ENCODE measurements at regions not wholly inside any gene's neighbourhood (a gene's known extent, or its start where the extent isn't known, plus 50 kb on each side); places are given as distances from the start of the nearest gene placed in this dataset.

DNA sequence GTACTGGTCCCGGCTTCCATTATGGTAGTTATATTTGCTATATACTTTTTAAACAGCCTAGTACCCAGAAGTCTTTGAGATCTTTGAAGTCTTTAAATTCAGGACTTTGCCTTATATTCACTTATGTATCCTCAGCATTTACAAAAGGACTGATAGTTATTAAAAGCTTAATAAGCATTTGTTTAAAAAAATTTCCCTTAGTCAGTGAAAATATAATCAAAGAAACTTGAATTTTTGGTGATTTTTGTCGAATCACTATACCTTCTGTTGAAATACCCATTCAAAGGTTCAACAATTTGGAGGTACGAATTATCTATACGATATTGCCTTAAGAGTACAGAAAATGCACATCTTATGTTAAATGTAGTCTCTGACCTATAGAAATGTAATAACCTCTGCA is 721.4 kb downstream of the NSUN3 start:
- Mint-ChIP-seq H3K36me3 (ENCODE audit: low read depth) (no peaks in the 10 kb centered on the region), H3K4me3 (no peak overlapping the region), H3K27ac (no peak overlapping the region), H3K4me1 (ENCODE audit: low read depth) (no peaks in the 10 kb centered on the region), H3K9me3 (peaks cover 8% of the 10 kb centered on the region), H3K27me3 (no peaks in the 10 kb centered on the region)
- H3K27me3 ChIP-seq (ENCODE audit: control insufficient read depth in 1 of 2, insufficient read depth in 2 of 2, low read length in 2 of 2), result no peaks in the 10 kb centered on the region
- H3K4me3 ChIP-seq (ENCODE audit: low read length), result no peak overlapping the region
- intact Hi-C loops (cut with DNase I, micrococcal nuclease), result no loop called here
- ChIA-PET CTCF (no interaction called here), POLR2A (no interaction called here)
- H3K27ac ChIP-seq (ENCODE audit: low read depth in 1 of 2, low read length in 2 of 2), result no peak overlapping the region
- no peaks in the 10 kb centered on the region for H3K36me3 ChIP-seq (ENCODE audit: insufficient read depth, low read length)
- ATAC-seq (ENCODE audit: poor library complexity), result no peak
- TF ChIP-seq, protein P1, sequence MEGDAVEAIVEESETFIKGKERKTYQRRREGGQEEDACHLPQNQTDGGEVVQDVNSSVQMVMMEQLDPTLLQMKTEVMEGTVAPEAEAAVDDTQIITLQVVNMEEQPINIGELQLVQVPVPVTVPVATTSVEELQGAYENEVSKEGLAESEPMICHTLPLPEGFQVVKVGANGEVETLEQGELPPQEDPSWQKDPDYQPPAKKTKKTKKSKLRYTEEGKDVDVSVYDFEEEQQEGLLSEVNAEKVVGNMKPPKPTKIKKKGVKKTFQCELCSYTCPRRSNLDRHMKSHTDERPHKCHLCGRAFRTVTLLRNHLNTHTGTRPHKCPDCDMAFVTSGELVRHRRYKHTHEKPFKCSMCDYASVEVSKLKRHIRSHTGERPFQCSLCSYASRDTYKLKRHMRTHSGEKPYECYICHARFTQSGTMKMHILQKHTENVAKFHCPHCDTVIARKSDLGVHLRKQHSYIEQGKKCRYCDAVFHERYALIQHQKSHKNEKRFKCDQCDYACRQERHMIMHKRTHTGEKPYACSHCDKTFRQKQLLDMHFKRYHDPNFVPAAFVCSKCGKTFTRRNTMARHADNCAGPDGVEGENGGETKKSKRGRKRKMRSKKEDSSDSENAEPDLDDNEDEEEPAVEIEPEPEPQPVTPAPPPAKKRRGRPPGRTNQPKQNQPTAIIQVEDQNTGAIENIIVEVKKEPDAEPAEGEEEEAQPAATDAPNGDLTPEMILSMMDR (IDR thresholded peaks at IDR 0.05), result no peak
- no peak for DNase-seq
- H3K9me3 ChIP-seq (ENCODE audit: control insufficient read depth in 1 of 2, insufficient read depth in 1 of 2, low read length in 2 of 2), result no peaks in the 10 kb centered on the region
- H3K4me1 ChIP-seq (ENCODE audit: insufficient read depth, low read length), result no peaks in the 10 kb centered on the region

DNA sequence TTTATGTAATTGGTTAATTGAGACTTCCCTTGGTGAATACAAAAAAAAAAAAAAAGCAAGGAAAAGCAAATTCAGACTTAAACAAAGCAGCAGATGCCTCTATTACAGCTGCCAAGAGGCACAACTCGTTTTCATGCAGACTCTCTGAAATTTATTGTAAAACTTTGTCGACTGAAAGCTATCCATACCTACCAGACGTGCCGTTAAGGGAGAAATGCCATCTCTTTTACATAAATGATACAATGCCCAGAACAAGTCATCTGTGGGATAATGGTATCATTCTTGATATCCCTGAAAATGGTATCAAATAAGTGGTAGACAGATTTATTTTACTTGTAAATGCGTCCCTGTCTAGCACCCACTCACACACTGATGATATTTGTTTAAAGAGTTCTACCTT is 724.2 kb downstream of the NSUN3 start:
- POLR2A ChIA-PET, result no interaction called here
- H3K4me3 ChIP-seq (ENCODE audit: low read length), result no peak overlapping the region
- no peaks in the 10 kb centered on the region for H3K27me3 ChIP-seq (ENCODE audit: control insufficient read depth in 1 of 2, insufficient read depth in 2 of 2, low read length in 2 of 2)
- H3K36me3 ChIP-seq (ENCODE audit: insufficient read depth, low read length), result no peaks in the 10 kb centered on the region
- intact Hi-C loops (cut with DNase I, micrococcal nuclease), result no loop called here
- H3K27me3 Mint-ChIP-seq, result no peaks in the 10 kb centered on the region
- H3K9me3 ChIP-seq (ENCODE audit: control insufficient read depth in 1 of 2, insufficient read depth in 1 of 2, low read length in 2 of 2), result no peaks in the 10 kb centered on the region
- no peak overlapping the region for H3K4me3 Mint-ChIP-seq
- H3K4me1 ChIP-seq (ENCODE audit: insufficient read depth, low read length), result no peaks in the 10 kb centered on the region
- CTCF ChIA-PET, result interaction anchor here (0.6 kb wide), 1 partner anchor 45 kb away, joined by 5 read pairs; no protein-coding TSS in a partner anchor
- TF ChIP-seq, protein P1 (IDR thresholded peaks at IDR 0.05), result no peak
- H3K27ac Mint-ChIP-seq, result no peak overlapping the region
- H3K4me1 Mint-ChIP-seq (ENCODE audit: low read depth), result no peaks in the 10 kb centered on the region
- H3K27ac ChIP-seq (ENCODE audit: low read depth in 1 of 2, low read length in 2 of 2), result no peak overlapping the region
- DNase-seq (no peak), ATAC-seq (ENCODE audit: poor library complexity) (no peak)
- H3K9me3 Mint-ChIP-seq, result peaks cover 6% of the 10 kb centered on the region
- no peaks in the 10 kb centered on the region for H3K36me3 Mint-ChIP-seq (ENCODE audit: low read depth)

DNA sequence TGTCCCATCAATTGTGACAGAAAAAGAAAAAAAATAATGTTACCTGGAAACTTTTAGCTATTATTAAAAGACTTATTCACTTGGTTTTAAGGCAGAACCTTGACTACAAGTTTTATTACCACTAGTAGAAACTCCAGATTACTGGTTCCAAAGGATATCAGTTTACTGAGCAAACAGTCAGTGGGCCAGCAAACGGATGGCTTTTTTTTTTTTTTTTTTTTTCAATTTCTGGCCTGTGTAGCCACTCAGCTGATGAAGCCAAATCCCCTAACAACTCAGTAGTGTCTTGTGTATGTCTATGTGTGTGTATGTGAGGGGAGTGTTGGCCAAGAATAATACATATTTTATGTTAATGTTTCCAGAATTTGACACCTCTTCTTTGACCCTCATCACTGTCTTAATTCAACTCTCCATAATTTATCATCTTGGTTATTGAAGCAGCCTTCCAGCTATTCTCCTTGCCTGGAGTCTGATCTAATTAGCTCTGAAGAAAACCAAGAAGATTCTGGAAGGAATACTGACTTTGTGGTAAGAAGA is 724.9 kb downstream of the NSUN3 start:
- POLR2A ChIA-PET, result no interaction called here
- Mint-ChIP-seq H3K27me3 (no peaks in the 10 kb centered on the region), H3K4me3 (no peak overlapping the region), H3K9me3 (peaks cover 6% of the 10 kb centered on the region), H3K4me1 (ENCODE audit: low read depth) (no peaks in the 10 kb centered on the region), H3K27ac (no peak overlapping the region), H3K36me3 (ENCODE audit: low read depth) (no peaks in the 10 kb centered on the region)
- Histone ChIP-seq H3K4me1 (ENCODE audit: insufficient read depth, low read length) (no peaks in the 10 kb centered on the region), H3K9me3 (ENCODE audit: control insufficient read depth in 1 of 2, insufficient read depth in 1 of 2, low read length in 2 of 2) (no peaks in the 10 kb centered on the region), H3K4me3 (ENCODE audit: low read length) (no peak overlapping the region), H3K27ac (ENCODE audit: low read depth in 1 of 2, low read length in 2 of 2) (no peak overlapping the region), H3K27me3 (ENCODE audit: control insufficient read depth in 1 of 2, insufficient read depth in 2 of 2, low read length in 2 of 2) (no peaks in the 10 kb centered on the region), H3K36me3 (ENCODE audit: insufficient read depth, low read length) (no peaks in the 10 kb centered on the region)
- no peak for DNase-seq
- CTCF ChIA-PET, result interaction anchor here (0.6 kb wide), 1 partner anchor 46 kb away, joined by 5 read pairs; no protein-coding TSS in a partner anchor
- intact Hi-C loops (cut with DNase I, micrococcal nuclease), result no loop called here
- no peak for ATAC-seq (ENCODE audit: poor library complexity)
- TF ChIP-seq, protein P1 (IDR thresholded peaks at IDR 0.05), result no peak
